ENCODE measurements at regions not wholly inside any gene's neighbourhood (a gene's known extent, or its start where the extent isn't known, plus 50 kb on each side); places are given as distances from the start of the nearest gene placed in this dataset.

DNA sequence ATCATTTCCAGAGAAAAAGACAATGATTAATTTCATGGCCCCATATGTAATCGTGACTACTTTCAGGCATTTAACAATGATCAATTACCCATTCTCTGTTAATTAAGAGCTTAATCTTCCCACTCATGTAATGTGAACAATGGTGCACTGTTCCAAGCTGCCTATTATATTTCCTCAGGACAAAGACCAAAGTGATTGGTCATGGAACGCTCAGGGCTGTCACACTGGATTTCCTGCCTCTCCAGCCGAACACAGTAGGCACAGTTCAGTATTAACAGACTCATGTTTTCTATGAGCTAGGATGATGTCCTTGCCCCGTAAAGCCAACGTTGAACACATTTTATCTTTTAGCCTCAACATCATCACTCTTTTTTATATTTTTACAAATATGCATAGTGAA lies 142.7 kb upstream of the FZD8 start:
- Histone ChIP-seq H3K4me2 (ENCODE audit: extremely low read depth, insufficient read depth, low read length) (no peak overlapping the region), H3K27ac (ENCODE audit: insufficient read depth, low read length) (no peak overlapping the region), H3K9me3 (ENCODE audit: control insufficient read depth, insufficient read depth, low read depth, low read length) (no peaks in the 10 kb centered on the region), H4K20me1 (ENCODE audit: control insufficient read depth, extremely low read depth, insufficient read depth, low read length) (no peaks in the 10 kb centered on the region), H2AFZ (ENCODE audit: low read length) (no peak overlapping the region), H3K27me3 (ENCODE audit: control insufficient read depth, insufficient read depth, low read length) (no peaks in the 10 kb centered on the region), H3K36me3 (ENCODE audit: control insufficient read depth, insufficient read depth, low read length) (no peaks in the 10 kb centered on the region), H3K9ac (ENCODE audit: insufficient read depth, low read length) (no peak overlapping the region), H3K4me1 (ENCODE audit: control insufficient read depth, extremely low read depth, insufficient read depth, low read length) (no peaks in the 10 kb centered on the region), H3K79me2 (ENCODE audit: control insufficient read depth, insufficient read depth, low read length) (no peaks in the 10 kb centered on the region), H3K4me3 (replicated peaks in 1 of 4; ENCODE audit: control extremely low read depth in 1 of 4, insufficient read depth in 1 of 4, low read depth in 3 of 4, low read length in 4 of 4) (no peak overlapping the region)
- no peak for DNase-seq (ENCODE audit: low read depth in 2 of 2)
- TF ChIP-seq EZH2 (IDR thresholded peaks at IDR 0.05; ENCODE audit: low read length, missing control alignments): no peak
- TF ChIP-seq, protein P1, sequence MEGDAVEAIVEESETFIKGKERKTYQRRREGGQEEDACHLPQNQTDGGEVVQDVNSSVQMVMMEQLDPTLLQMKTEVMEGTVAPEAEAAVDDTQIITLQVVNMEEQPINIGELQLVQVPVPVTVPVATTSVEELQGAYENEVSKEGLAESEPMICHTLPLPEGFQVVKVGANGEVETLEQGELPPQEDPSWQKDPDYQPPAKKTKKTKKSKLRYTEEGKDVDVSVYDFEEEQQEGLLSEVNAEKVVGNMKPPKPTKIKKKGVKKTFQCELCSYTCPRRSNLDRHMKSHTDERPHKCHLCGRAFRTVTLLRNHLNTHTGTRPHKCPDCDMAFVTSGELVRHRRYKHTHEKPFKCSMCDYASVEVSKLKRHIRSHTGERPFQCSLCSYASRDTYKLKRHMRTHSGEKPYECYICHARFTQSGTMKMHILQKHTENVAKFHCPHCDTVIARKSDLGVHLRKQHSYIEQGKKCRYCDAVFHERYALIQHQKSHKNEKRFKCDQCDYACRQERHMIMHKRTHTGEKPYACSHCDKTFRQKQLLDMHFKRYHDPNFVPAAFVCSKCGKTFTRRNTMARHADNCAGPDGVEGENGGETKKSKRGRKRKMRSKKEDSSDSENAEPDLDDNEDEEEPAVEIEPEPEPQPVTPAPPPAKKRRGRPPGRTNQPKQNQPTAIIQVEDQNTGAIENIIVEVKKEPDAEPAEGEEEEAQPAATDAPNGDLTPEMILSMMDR (conservative IDR thresholded peaks at IDR 0.05 in 1 of 2, IDR thresholded peaks at IDR 0.05 in 1 of 2; ENCODE audit: low read depth in 1 of 2, low read length in 2 of 2): no peak

- Histone ChIP-seq H3K27me3 (ENCODE audit: control insufficient read depth, insufficient read depth, low read length) (no peaks in the 10 kb centered on the region), H4K20me1 (ENCODE audit: control insufficient read depth, extremely low read depth, insufficient read depth, low read length) (no peaks in the 10 kb centered on the region), H3K79me2 (ENCODE audit: control insufficient read depth, insufficient read depth, low read length) (no peaks in the 10 kb centered on the region), H3K36me3 (ENCODE audit: control insufficient read depth, insufficient read depth, low read length) (no peaks in the 10 kb centered on the region), H2AFZ (ENCODE audit: low read length) (no peak overlapping the region), H3K4me3 (replicated peaks in 1 of 4; ENCODE audit: control extremely low read depth in 1 of 4, insufficient read depth in 1 of 4, low read depth in 3 of 4, low read length in 4 of 4) (no peak overlapping the region), H3K4me2 (ENCODE audit: extremely low read depth, insufficient read depth, low read length) (no peak overlapping the region), H3K9ac (ENCODE audit: insufficient read depth, low read length) (no peak overlapping the region), H3K4me1 (ENCODE audit: control insufficient read depth, extremely low read depth, insufficient read depth, low read length) (no peaks in the 10 kb centered on the region), H3K9me3 (ENCODE audit: control insufficient read depth, insufficient read depth, low read depth, low read length) (no peaks in the 10 kb centered on the region), H3K27ac (ENCODE audit: insufficient read depth, low read length) (no peak overlapping the region)
- peak in 1 of 2 donors; percentile 62 for DNase-seq (ENCODE audit: low read depth in 2 of 2)
- TF ChIP-seq, protein P1 (conservative IDR thresholded peaks at IDR 0.05 in 1 of 2, IDR thresholded peaks at IDR 0.05 in 1 of 2; ENCODE audit: low read depth in 1 of 2, low read length in 2 of 2): no peak
- no peak for TF ChIP-seq EZH2 (IDR thresholded peaks at IDR 0.05; ENCODE audit: low read length, missing control alignments)
These were observed 141.3 kb upstream of the FZD8 start for GRCh38 chr10:35783305-35783838.

- DNase-seq (ENCODE audit: low read depth in 2 of 2): no peak
- Histone ChIP-seq H4K20me1 (ENCODE audit: control insufficient read depth, extremely low read depth, insufficient read depth, low read length) (no peaks in the 10 kb centered on the region), H3K9ac (ENCODE audit: insufficient read depth, low read length) (no peak overlapping the region), H3K36me3 (ENCODE audit: control insufficient read depth, insufficient read depth, low read length) (no peaks in the 10 kb centered on the region), H3K4me1 (ENCODE audit: control insufficient read depth, extremely low read depth, insufficient read depth, low read length) (no peaks in the 10 kb centered on the region), H2AFZ (ENCODE audit: low read length) (no peak overlapping the region), H3K27ac (ENCODE audit: insufficient read depth, low read length) (no peak overlapping the region), H3K79me2 (ENCODE audit: control insufficient read depth, insufficient read depth, low read length) (no peaks in the 10 kb centered on the region), H3K9me3 (ENCODE audit: control insufficient read depth, insufficient read depth, low read depth, low read length) (no peaks in the 10 kb centered on the region), H3K4me3 (replicated peaks in 1 of 4; ENCODE audit: control extremely low read depth in 1 of 4, insufficient read depth in 1 of 4, low read depth in 3 of 4, low read length in 4 of 4) (no peak overlapping the region), H3K4me2 (ENCODE audit: extremely low read depth, insufficient read depth, low read length) (no peak overlapping the region), H3K27me3 (ENCODE audit: control insufficient read depth, insufficient read depth, low read length) (no peaks in the 10 kb centered on the region)
- TF ChIP-seq, protein P1 (conservative IDR thresholded peaks at IDR 0.05 in 1 of 2, IDR thresholded peaks at IDR 0.05 in 1 of 2; ENCODE audit: low read depth in 1 of 2, low read length in 2 of 2): peak in 1 of 2 donors; percentile 2
- no peak for TF ChIP-seq EZH2 (IDR thresholded peaks at IDR 0.05; ENCODE audit: low read length, missing control alignments)
These were observed 139.5 kb upstream of the FZD8 start for GRCh38 chr10:35781643-35782035.

All from fibroblast of lung (primary cell).